Upper lobe of left lung (tissue), 6 donors: ENCODE measurements at regions not wholly inside any gene's neighbourhood (a gene's known extent, or its start where the extent isn't known, plus 50 kb on each side); places are given as distances from the start of the nearest gene placed in this dataset.

ENCODE experiments used
- ATAC-seq, 2 donors: fragments of 200-7000 bp; cut with Tn5 transposase; one replicate each; pipeline ENCODE4 v1.9.1; 2022; ENCODE audit warnings: mild to moderate bottlenecking in 2 of 2, moderate library complexity in 2 of 2; ENCODE audit not compliant: low FRiP score in 2 of 2
- DNase-seq, 2 donors: peaks; one replicate each; pipeline ENCODE4 v3.0.0-alpha.2; 2019 to 2020
- H3K27ac ChIP-seq, 4 donors: fragments of 200-600 bp; sonication (generic); one replicate each; pipeline ENCODE4 v1.5.1; 2016 to 2019
- H3K27me3 ChIP-seq, 4 donors: fragments of 200-600 bp; sonication (generic); one replicate each; pipeline ENCODE4 v1.5.1; 2017 to 2019
- H3K36me3 ChIP-seq, 4 donors: fragments of 200-600 bp; sonication (generic); one replicate each; pipeline ENCODE4 v1.5.1; 2016 to 2019
- H3K4me1 ChIP-seq, 4 donors: fragments of 200-600 bp; sonication (generic); one replicate each; pipeline ENCODE4 v1.5.1; 2018 to 2019
- H3K4me3 ChIP-seq, 4 donors: fragments of 200-600 bp; sonication (generic); one replicate each; pipeline ENCODE4 v1.5.1; 2017 to 2019; ENCODE audit warnings: mild to moderate bottlenecking in 2 of 4, moderate library complexity in 1 of 4
- H3K9me3 ChIP-seq, 4 donors: fragments of 200-600 bp; sonication (generic); one replicate each; pipeline ENCODE4 v1.5.1; 2018 to 2019
- CTCF ChIP-seq, 6 experiments: fragments of 450-650 bp in 4 of 6; fragments of 200-600 bp in 2 of 6; sonication (generic) in 2 of 6; IDR thresholded peaks; one replicate each; pipeline ENCODE4 v1.5.1; 2016 to 2019; ENCODE audit warnings: antibody characterized with exemption in 6 of 6
- EP300 ChIP-seq, 4 donors: sonication (generic); formaldehyde crosslinking; IDR thresholded peaks; one replicate each; pipeline ENCODE4 v1.5.1; 2017; ENCODE audit warnings: antibody characterized with exemption in 4 of 4, control low read depth in 2 of 4
- POLR2A ChIP-seq, 4 donors: fragments of 450-650 bp; IDR thresholded peaks; one replicate each; pipeline ENCODE4 v1.5.1; 2016 to 2017; ENCODE audit warnings: antibody characterized with exemption in 4 of 4, mild to moderate bottlenecking in 2 of 4
- POLR2AphosphoS5 ChIP-seq, 2 donors: sonication (generic); formaldehyde crosslinking; IDR thresholded peaks; one replicate each; pipeline ENCODE4 v1.5.1; 2017; ENCODE audit warnings: antibody characterized with exemption in 2 of 2
- WGBS, 2 donors: methylation state at CpG; one replicate each; pipeline ENCODE4 v1.1.5; 2017 to 2018; 5-methylcytosine and 5-hydroxymethylcytosine counted together
- donor health status: DM: no; HTN: no; CAD: no; lungs with moderate emphysema.
- donor health status: DM: no; HTN: yes; CAD: no; lungs with severe emphysema.

- DNase-seq (no peak), ATAC-seq (no peak)
- Histone ChIP-seq H3K27me3 (no peaks in the 10 kb centered on the region), H3K27ac (peak overlapping the region; percentile 21 to 46 (median 27)), H3K36me3 (peaks cover 13 to 52% (median 37%) of the 10 kb centered on the region in 4 donors), H3K4me1 (peaks cover 43 to 51% (median 49%) of the 10 kb centered on the region in 4 donors), H3K9me3 (no peaks in the 10 kb centered on the region), H3K4me3 (no peak overlapping the region)
- WGBS, 2 donors = 64 to 74% methylated on average over 8 of the region's 8 CpGs
- TF ChIP-seq CTCF (IDR thresholded peaks at IDR 0.05) (no peak), EP300 (IDR thresholded peaks at IDR 0.05) (no peak), POLR2A (IDR thresholded peaks at IDR 0.05) (no peak), POLR2AphosphoS5 (IDR thresholded peaks at IDR 0.05) (no peak)
These were observed 135.4 kb downstream of the NCOR2 start for GRCh38 chr12:124431971-124432370.

GRCh38 chr12:124430491-124430890 lies 135.6 kb downstream of the RFLNA start:
- TF ChIP-seq EP300 (IDR thresholded peaks at IDR 0.05) = no peak
- no peak for TF ChIP-seq POLR2A (IDR thresholded peaks at IDR 0.05)
- TF ChIP-seq CTCF (IDR thresholded peaks at IDR 0.05) = no peak
- no peak for TF ChIP-seq POLR2AphosphoS5 (IDR thresholded peaks at IDR 0.05)
- WGBS, 2 donors = 95 to 97% methylated on average over 14 to 23 of the region's 23 CpGs
- Histone ChIP-seq H3K36me3 (peaks cover 24 to 58% (median 42%) of the 10 kb centered on the region in 4 donors), H3K27me3 (no peaks in the 10 kb centered on the region), H3K27ac (no peak overlapping the region), H3K4me1 (peaks cover 48 to 55% (median 53%) of the 10 kb centered on the region in 4 donors), H3K9me3 (no peaks in the 10 kb centered on the region), H3K4me3 (no peak overlapping the region)
- peak in 1 of 2 donors; percentile 76 for DNase-seq
- no peak for ATAC-seq

GRCh38 chr12:124429535-124429934 lies 134.6 kb downstream of the RFLNA start:
- Histone ChIP-seq H3K27me3 (no peaks in the 10 kb centered on the region), H3K27ac (peak overlapping the region; percentile 68 to 79 (median 74)), H3K4me3 (no peak overlapping the region), H3K9me3 (no peaks in the 10 kb centered on the region), H3K4me1 (peaks cover 52 to 58% (median 55%) of the 10 kb centered on the region in 4 donors), H3K36me3 (peaks cover 24 to 60% (median 47%) of the 10 kb centered on the region in 4 donors)
- no peak for ATAC-seq
- TF ChIP-seq POLR2A (IDR thresholded peaks at IDR 0.05) = no peak
- TF ChIP-seq CTCF (IDR thresholded peaks at IDR 0.05) = no peak
- TF ChIP-seq POLR2AphosphoS5 (IDR thresholded peaks at IDR 0.05) = no peak
- TF ChIP-seq EP300 (IDR thresholded peaks at IDR 0.05) = no peak
- WGBS, 2 donors = 73 to 94% methylated on average over 8 to 15 of the region's 15 CpGs
- peak in 1 of 2 donors; percentile 74 for DNase-seq

- TF ChIP-seq EP300 (IDR thresholded peaks at IDR 0.05) (peak in 3 of 4 donors; percentile 9 to 49 (median 44)), POLR2AphosphoS5 (IDR thresholded peaks at IDR 0.05) (peak; percentile 44 to 50), CTCF (IDR thresholded peaks at IDR 0.05) (no peak)
- Histone ChIP-seq H3K4me3 (no peak overlapping the region), H3K36me3 (peaks cover 24 to 64% (median 47%) of the 10 kb centered on the region in 4 donors), H3K9me3 (no peaks in the 10 kb centered on the region), H3K27me3 (no peaks in the 10 kb centered on the region), H3K4me1 (peaks cover 54 to 62% (median 60%) of the 10 kb centered on the region in 4 donors), H3K27ac (peak overlapping the region; percentile 68 to 79 (median 74))
- ATAC-seq (no peak), DNase-seq (peak in 1 of 2 donors; percentile 80)
- WGBS, 2 donors = 49 to 69% methylated on average over 4 to 13 of the region's 13 CpGs
These were observed 133.9 kb downstream of the RFLNA start for GRCh38 chr12:124428792-124429281.
